Embryonic facial prominence (tissue), 1 donor: ENCODE measurements at regions not wholly inside any gene's neighbourhood (a gene's known extent, or its start where the extent isn't known, plus 50 kb on each side); places are given as distances from the start of the nearest gene placed in this dataset.
"Not testable (repeated sequence)": the region's sequence is repeated elsewhere in the genome, so short reads cannot be mapped to it uniquely, and the experiment has no call there.

Source experiments
- DNase-seq: peaks from one replicate; pipeline ENCODE4 v3.0.0-alpha.2; 2016; ENCODE audit errors: extremely low spot score

- DNase-seq = no peak
Observed at GRCh38 chr11:129503646-129504045, 128.0 kb downstream of the BARX2 start.

GRCh38 chr11:129505266-129505665 lies 129.6 kb downstream of the BARX2 start:
- no peak for DNase-seq

- no peak for DNase-seq
Observed at GRCh38 chr11:129508163-129508562, 132.5 kb downstream of the BARX2 start.

- DNase-seq = no peak
Observed at GRCh38 chr11:129528296-129528695, 152.6 kb downstream of the BARX2 start.

GRCh38 chr11:129530154-129530895 lies 154.7 kb downstream of the BARX2 start:
- DNase-seq = no peak

- no peak for DNase-seq
Observed at GRCh38 chr11:129533395-129533794, 157.7 kb downstream of the BARX2 start.

- DNase-seq = no peak
Observed at GRCh38 chr11:129536338-129536737, 160.7 kb downstream of the BARX2 start.

GRCh38 chr11:129538323-129538722 lies 162.7 kb downstream of the BARX2 start:
- DNase-seq = no peak

GRCh38 chr11:129543515-129544290 lies 168.1 kb downstream of the BARX2 start:
- DNase-seq = no peak

GRCh38 chr11:129544691-129545090 lies 169.0 kb downstream of the BARX2 start:
- DNase-seq = no peak

GRCh38 chr11:129546266-129546665 lies 170.6 kb downstream of the BARX2 start:
- no peak for DNase-seq

- DNase-seq = no peak
Observed at GRCh38 chr11:129557421-129557820, 181.8 kb downstream of the BARX2 start.

GRCh38 chr11:129569007-129569406 lies 193.4 kb downstream of the BARX2 start:
- DNase-seq = no peak

GRCh38 chr11:129572667-129573066 lies 197.0 kb downstream of the BARX2 start:
- not testable (repeated sequence) for DNase-seq

GRCh38 chr11:129573161-129573560 lies 197.5 kb downstream of the BARX2 start:
- DNase-seq = no peak

GRCh38 chr11:129574431-129574830 lies 198.8 kb downstream of the BARX2 start:
- DNase-seq = no peak

GRCh38 chr11:129576652-129577051 lies 201.0 kb downstream of the BARX2 start:
- DNase-seq = no peak

- DNase-seq = no peak
Observed at GRCh38 chr11:129578006-129578405, 202.4 kb downstream of the BARX2 start.

- DNase-seq = no peak
Observed at GRCh38 chr11:129580278-129580677, 204.6 kb downstream of the BARX2 start.

GRCh38 chr11:129584316-129584715 lies 208.7 kb downstream of the BARX2 start:
- DNase-seq = no peak

GRCh38 chr11:129589190-129589860 lies 213.7 kb downstream of the BARX2 start:
- no peak for DNase-seq

GRCh38 chr11:129590030-129590752 lies 214.5 kb downstream of the BARX2 start:
- DNase-seq = no peak
